NB4 (cell line): ENCODE measurements at regions not wholly inside any gene's neighbourhood (a gene's known extent, or its start where the extent isn't known, plus 50 kb on each side); places are given as distances from the start of the nearest gene placed in this dataset.

Experiments
- MYC ChIP-seq: IDR thresholded peaks from 2 replicates; pipeline ENCODE4 v1.6.1; 2011; ENCODE audit warnings: low read depth, low read length
- POLR2A ChIP-seq: IDR thresholded peaks from 2 replicates; pipeline ENCODE4 v1.6.1; 2011; ENCODE audit warnings: mild to moderate bottlenecking; ENCODE audit not compliant: insufficient read length; ENCODE audit errors: extremely low read depth
- TF ChIP-seq, protein P1 (sequence below): IDR thresholded peaks from one replicate; pipeline ENCODE4 v1.5.1; 2012; ENCODE audit warnings: low read depth, low read length
- TF ChIP-seq, protein P2 (sequence below): IDR thresholded peaks from 2 replicates; pipeline ENCODE4 v1.6.1; 2011; ENCODE audit warnings: low read depth, low read length

DNA sequence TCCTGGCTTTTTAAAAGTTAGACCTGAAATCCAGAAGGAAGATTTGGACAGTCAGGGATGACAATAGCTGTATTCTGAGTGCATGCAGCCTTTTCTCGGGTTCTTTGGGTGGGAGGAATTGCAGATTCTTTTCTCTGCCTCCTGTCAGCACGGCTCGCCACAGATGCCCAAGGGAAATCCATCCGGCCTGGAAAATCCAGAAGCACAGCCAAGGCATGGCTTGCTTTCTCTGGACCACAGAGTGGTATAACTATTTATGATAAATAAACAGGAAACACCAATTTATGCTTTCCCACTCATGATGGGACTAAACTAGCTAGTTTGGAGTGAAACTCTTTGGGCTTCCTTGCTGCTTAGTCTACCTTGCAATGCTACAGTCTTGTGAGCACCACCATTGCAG, 59.1 kb downstream of the C9orf152 start:
- TF ChIP-seq, protein P1, sequence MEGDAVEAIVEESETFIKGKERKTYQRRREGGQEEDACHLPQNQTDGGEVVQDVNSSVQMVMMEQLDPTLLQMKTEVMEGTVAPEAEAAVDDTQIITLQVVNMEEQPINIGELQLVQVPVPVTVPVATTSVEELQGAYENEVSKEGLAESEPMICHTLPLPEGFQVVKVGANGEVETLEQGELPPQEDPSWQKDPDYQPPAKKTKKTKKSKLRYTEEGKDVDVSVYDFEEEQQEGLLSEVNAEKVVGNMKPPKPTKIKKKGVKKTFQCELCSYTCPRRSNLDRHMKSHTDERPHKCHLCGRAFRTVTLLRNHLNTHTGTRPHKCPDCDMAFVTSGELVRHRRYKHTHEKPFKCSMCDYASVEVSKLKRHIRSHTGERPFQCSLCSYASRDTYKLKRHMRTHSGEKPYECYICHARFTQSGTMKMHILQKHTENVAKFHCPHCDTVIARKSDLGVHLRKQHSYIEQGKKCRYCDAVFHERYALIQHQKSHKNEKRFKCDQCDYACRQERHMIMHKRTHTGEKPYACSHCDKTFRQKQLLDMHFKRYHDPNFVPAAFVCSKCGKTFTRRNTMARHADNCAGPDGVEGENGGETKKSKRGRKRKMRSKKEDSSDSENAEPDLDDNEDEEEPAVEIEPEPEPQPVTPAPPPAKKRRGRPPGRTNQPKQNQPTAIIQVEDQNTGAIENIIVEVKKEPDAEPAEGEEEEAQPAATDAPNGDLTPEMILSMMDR: no peak
- TF ChIP-seq POLR2A (no peak), MYC (no peak)
- TF ChIP-seq, protein P2, sequence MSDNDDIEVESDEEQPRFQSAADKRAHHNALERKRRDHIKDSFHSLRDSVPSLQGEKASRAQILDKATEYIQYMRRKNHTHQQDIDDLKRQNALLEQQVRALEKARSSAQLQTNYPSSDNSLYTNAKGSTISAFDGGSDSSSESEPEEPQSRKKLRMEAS: no peak
